GM06990 (cell line): ENCODE measurements at regions not wholly inside any gene's neighbourhood (a gene's known extent, or its start where the extent isn't known, plus 50 kb on each side); places are given as distances from the start of the nearest gene placed in this dataset.

Experiments used
- DNase-seq: peaks from one replicate; pipeline ENCODE4 v3.0.0-alpha.2; 2011; ENCODE audit not compliant: insufficient read length; ENCODE audit errors: extremely low read depth
- H3K27me3 ChIP-seq: replicated peaks from 2 replicates; pipeline ENCODE4 v1.6.0; 2011; ENCODE audit warnings: low read length; ENCODE audit not compliant: control insufficient read depth, insufficient read depth
- H3K36me3 ChIP-seq: 2 replicates; pipeline ENCODE4 v1.5.1; 2011; ENCODE audit warnings: low read length; ENCODE audit not compliant: control insufficient read depth, insufficient read depth
- H3K4me3 ChIP-seq: replicated peaks from 2 replicates; pipeline ENCODE4 v1.5.1; 2011; ENCODE audit warnings: low read depth, mild to moderate bottlenecking, control low read depth, low read length
- TF ChIP-seq, protein P1 (sequence below): IDR thresholded peaks from 2 replicates; pipeline ENCODE4 v1.5.1; 2011; ENCODE audit warnings: low read length, control low read depth, mild to moderate bottlenecking, inconsistent platforms; ENCODE audit not compliant: insufficient read depth, poor library complexity, severe bottlenecking

DNA sequence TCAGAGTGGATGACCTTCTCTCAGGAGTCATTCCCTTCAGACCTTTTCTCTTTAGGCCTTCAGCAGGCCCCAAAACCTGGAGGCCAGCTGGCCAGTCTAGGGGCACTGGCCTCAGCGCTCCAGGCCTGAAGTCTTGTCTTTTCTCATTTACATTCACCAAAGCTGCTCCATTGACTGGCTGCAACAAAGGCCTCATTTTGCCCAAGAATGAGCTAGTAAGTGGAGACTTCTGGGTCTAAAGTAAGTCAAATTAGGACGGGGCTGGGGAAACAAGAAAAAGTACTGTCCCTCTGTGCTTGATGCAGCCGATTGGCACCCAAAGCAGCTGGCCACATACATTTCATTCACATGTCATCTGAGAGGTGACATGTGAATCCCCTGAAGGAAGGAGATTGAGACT, 83.8 kb upstream of the RIOK3 start:
- Histone ChIP-seq H3K27me3 (no peaks in the 10 kb centered on the region), H3K4me3 (no peak overlapping the region), H3K36me3 (no peaks in the 10 kb centered on the region)
- TF ChIP-seq, protein P1, sequence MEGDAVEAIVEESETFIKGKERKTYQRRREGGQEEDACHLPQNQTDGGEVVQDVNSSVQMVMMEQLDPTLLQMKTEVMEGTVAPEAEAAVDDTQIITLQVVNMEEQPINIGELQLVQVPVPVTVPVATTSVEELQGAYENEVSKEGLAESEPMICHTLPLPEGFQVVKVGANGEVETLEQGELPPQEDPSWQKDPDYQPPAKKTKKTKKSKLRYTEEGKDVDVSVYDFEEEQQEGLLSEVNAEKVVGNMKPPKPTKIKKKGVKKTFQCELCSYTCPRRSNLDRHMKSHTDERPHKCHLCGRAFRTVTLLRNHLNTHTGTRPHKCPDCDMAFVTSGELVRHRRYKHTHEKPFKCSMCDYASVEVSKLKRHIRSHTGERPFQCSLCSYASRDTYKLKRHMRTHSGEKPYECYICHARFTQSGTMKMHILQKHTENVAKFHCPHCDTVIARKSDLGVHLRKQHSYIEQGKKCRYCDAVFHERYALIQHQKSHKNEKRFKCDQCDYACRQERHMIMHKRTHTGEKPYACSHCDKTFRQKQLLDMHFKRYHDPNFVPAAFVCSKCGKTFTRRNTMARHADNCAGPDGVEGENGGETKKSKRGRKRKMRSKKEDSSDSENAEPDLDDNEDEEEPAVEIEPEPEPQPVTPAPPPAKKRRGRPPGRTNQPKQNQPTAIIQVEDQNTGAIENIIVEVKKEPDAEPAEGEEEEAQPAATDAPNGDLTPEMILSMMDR, result no peak
- no peak for DNase-seq

DNA sequence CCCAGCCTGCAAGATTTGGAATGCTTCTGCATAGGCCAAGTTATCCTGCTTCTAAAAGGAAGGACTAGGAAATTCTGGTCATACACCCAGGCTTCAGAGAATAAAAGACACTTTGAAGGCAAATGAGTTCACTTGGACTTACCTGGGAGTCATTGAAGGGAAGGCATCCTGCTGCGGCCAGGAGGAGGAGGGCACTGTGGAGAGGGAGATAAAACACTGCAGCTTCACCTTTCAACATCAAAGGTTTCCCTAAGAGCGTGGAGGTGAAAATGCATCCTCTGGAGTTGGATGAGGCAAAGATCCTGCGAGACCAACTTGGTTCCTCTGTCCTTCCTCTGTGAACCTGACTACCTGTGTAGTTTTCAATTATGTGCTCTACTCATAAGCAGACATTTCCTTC, 79.5 kb upstream of the RIOK3 start:
- Histone ChIP-seq H3K36me3 (no peaks in the 10 kb centered on the region; the same call in 1 of the 2 replicates), H3K27me3 (no peaks in the 10 kb centered on the region), H3K4me3 (no peak overlapping the region)
- no peak for DNase-seq
- TF ChIP-seq, protein P1, result no peak

DNA sequence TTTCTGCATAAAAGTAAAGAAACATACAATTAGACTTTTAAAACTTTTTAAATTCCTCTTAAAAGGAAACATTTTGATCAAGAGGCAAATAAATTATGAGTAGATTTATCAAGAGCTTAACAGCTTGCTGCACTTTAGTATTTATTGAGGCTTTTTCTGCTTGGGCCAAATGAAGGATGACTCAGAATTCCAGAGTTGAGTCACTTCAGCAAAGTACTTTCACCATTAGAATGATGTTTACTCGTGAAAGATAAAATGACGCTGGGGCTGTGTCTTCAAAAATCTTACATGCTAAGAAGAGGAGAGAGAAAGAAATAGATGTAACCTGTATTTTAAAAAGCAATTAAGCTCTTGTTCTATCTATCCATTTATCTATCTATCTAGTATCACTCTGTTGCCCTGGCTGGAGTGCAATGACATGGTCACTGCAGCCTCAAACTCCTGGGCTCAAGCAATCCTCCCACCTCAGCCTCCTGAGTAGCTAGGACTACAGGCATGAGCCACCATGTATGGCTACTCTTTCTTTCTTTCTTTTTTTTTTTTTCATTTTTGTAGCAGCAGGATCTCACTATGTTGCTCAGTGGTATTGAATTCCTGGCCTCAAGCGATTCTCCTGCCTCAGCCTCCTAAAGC, 75.3 kb upstream of the RIOK3 start:
- TF ChIP-seq, protein P1, result no peak
- no peak overlapping the region for H3K4me3 ChIP-seq
- H3K27me3 ChIP-seq, result no peaks in the 10 kb centered on the region
- H3K36me3 ChIP-seq, result no peaks in the 10 kb centered on the region; the same call in 1 of the 2 replicates
- DNase-seq, result no peak

DNA sequence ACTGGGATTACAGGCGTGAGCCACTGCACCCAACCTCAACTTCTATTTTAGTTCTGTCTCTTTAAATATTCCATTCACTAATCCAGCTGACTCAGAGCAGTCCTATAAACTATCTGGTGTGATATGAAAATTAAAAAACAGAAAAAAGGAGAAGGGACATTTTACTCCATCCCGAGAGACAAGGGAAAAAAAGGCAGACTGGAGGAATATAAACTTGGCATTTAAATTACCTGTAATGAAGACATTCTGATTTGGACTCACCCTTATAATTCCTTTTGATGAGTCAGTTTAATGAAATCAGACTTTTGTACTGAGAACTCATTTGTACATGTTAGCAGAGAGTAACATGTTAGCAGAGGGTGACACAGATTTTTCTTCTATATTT, 74.8 kb upstream of the RIOK3 start:
- H3K36me3 ChIP-seq, result no peaks in the 10 kb centered on the region; the same call in 1 of the 2 replicates
- TF ChIP-seq, protein P1, result no peak
- no peaks in the 10 kb centered on the region for H3K27me3 ChIP-seq
- no peak overlapping the region for H3K4me3 ChIP-seq
- DNase-seq, result no peak

DNA sequence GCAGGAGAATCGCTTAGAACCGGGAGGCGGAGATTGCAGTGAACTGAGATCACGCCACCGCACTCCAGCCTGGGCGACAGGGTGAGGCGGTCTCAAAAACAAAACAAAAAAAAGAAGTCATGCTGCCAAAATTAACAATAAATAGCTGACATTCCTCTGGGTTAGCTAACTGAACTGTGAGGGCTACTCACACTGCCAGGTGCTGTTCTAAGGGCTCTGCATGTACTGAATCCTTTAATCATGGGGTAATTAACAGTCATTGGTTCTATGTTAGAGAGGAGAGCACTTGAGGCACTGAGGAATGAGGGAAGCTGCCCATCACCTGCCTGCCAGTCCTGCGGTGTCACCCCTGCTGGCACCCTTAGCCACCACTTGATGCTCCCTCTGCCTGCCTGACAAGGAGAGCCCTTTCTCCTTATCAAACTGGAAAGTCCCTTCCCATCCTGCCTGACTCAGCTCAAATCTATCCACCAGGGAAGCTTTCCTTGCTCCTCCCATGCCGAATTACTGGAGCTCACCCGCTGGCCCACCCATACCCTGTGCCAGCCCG, 73.0 kb upstream of the RIOK3 start:
- H3K27me3 ChIP-seq, result no peaks in the 10 kb centered on the region
- no peak for DNase-seq
- TF ChIP-seq, protein P1, result no peak
- peaks cover 2% of the 10 kb centered on the region for H3K36me3 ChIP-seq
- no peak overlapping the region for H3K4me3 ChIP-seq

DNA sequence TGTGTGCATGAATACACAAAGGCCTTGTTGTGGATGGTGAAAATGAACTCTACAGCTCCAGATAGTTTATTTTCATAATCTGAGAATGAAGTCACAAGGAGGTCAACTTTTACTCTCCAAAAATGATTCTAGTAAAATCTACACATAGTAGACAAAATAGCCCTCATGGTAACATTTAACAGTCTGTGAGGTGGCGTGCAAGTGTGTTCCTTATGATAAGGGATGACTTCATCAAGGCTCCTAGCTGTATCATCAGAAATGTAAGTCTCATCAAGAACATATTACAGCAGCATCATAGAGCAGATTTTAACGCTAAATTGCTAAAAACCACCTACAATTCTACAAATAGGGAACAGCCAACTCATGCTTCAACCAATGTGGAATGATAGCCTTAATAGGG, 72.3 kb upstream of the RIOK3 start:
- peaks cover 2% of the 10 kb centered on the region for H3K36me3 ChIP-seq
- TF ChIP-seq, protein P1, result no peak
- H3K27me3 ChIP-seq, result no peaks in the 10 kb centered on the region
- DNase-seq, result no peak
- no peak overlapping the region for H3K4me3 ChIP-seq
